GM19043 (cell line): ENCODE measurements at regions not wholly inside any gene's neighbourhood (a gene's known extent, or its start where the extent isn't known, plus 50 kb on each side); places are given as distances from the start of the nearest gene placed in this dataset.

Source experiments
- ATAC-seq: cut with Tn5 transposase; IDR thresholded peaks from one replicate; pipeline ENCODE4 v1.9.1; 2021; ENCODE audit warnings: low read depth; ENCODE audit not compliant: unreplicated experiment

DNA sequence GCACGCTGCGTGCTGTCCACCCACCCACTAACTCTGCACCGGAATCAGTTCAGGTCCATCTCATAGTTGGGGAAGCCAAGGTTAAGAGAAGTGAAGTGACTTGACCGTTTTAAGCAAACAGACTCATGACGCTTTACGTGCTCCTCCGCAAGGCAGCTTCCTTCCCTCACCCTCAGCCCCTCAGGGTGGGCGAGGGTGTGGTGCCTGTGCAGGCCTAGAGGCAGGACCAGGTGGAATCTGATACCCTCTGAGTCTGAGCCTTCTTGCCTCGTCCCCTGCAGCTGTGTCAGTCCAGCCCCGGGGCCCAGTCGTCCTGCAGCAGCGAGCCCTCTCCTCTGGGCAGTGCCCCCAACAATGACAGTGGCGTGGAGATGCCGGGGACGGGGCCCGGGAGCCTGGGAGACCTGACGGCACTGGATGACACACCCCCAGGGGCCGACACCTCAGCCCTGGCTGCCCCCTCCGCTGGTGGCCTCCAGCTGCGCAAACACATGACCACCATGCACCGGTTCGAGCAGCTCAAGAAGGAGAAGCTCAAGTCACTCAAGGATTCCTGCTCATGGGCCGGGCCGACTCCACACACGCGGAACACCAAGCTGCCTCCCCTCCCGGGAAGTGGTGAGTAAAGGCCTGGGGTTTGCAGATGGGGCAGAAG lies 250.5 kb downstream of the GLI2 start:
- no peak for ATAC-seq

DNA sequence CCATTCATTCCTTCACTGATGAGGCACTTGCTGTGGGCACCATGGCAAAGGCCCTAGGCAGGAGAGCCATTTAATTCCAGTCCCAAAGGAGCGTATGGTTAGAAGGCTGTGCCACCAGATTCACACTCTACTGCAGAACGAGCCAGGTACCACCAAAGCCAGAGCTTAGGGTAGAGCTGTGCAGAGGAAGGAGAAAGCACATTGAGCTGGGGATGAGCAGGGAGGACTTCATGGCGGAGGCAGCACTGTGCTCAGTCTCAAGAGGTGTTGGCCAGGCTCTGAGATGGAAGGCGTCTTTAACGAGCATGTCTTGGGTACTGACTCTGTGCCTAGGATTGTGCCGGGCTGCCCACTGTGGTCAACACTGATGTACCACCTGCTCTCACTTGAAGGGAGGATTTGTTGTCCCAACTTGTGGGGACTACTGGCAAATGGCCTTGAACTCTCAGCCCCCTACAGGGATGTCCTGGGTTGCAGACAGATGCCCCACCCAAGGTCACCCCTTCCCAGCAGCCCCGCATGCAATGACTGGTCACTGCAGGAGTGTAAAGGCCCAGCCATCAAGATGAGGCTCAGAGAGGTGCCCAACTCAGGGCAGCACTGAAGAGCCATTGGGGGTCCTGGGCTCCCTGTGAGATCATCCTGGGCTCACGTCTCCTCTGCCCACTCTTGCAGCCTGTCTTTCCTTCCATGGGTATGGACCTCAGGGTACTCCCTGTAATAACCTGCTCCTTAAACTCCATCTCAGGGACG lies 251.4 kb downstream of the GLI2 start:
- no peak for ATAC-seq

DNA sequence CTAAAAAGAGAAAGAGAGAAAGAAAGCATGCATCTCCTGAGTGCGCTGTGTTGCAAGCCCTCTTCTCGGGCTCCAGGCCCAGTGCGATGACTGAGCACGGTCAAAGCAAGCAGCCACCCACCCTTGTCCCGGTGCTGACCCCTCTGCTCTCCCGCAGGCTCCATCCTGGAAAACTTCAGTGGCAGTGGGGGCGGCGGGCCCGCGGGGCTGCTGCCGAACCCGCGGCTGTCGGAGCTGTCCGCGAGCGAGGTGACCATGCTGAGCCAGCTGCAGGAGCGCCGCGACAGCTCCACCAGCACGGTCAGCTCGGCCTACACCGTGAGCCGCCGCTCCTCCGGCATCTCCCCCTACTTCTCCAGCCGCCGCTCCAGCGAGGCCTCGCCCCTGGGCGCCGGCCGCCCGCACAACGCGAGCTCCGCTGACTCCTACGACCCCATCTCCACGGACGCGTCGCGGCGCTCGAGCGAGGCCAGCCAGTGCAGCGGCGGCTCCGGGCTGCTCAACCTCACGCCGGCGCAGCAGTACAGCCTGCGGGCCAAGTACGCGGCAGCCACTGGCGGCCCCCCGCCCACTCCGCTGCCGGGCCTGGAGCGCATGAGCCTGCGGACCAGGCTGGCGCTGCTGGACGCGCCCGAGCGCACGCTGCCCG lies 252.5 kb downstream of the GLI2 start:
- no peak for ATAC-seq

DNA sequence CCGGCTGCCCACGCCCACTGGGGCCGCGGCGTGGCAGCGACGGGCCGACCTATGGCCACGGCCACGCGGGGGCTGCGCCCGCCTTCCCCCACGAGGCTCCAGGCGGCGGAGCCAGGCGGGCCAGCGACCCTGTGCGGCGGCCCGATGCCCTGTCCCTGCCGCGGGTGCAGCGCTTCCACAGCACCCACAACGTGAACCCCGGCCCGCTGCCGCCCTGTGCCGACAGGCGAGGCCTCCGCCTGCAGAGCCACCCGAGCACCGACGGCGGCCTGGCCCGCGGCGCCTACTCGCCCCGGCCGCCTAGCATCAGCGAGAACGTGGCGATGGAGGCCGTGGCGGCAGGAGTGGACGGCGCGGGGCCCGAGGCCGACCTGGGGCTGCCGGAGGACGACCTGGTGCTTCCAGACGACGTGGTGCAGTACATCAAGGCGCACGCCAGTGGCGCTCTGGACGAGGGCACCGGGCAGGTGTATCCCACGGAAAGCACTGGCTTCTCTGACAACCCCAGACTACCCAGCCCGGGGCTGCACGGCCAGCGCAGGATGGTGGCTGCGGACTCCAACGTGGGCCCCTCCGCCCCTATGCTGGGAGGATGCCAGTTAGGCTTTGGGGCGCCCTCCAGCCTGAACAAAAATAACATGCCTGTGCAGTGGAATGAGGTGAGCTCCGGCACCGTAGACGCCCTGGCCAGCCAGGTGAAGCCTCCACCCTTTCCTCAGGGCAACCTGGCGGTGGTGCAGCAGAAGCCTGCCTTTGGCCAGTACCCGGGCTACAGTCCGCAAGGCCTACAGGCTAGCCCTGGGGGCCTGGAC lies 253.2 kb downstream of the GLI2 start:
- no peak for ATAC-seq

DNA sequence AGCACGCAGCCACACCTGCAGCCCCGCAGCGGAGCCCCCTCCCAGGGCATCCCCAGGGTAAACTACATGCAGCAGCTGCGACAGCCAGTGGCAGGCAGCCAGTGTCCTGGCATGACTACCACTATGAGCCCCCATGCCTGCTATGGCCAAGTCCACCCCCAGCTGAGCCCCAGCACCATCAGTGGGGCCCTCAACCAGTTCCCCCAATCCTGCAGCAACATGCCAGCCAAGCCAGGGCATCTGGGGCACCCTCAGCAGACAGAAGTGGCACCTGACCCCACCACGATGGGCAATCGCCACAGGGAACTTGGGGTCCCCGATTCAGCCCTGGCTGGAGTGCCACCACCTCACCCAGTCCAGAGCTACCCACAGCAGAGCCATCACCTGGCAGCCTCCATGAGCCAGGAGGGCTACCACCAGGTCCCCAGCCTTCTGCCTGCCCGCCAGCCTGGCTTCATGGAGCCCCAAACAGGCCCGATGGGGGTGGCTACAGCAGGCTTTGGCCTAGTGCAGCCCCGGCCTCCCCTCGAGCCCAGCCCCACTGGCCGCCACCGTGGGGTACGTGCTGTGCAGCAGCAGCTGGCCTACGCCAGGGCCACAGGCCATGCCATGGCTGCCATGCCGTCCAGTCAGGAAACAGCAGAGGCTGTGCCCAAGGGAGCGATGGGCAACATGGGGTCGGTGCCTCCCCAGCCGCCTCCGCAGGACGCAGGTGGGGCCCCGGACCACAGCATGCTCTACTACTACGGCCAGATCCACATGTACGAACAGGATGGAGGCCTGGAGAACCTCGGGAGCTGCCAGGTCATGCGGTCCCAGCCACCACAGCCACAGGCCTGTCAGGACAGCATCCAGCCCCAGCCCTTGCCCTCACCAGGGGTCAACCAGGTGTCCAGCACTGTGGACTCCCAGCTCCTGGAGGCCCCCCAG lies 254.1 kb downstream of the GLI2 start:
- no peak for ATAC-seq

DNA sequence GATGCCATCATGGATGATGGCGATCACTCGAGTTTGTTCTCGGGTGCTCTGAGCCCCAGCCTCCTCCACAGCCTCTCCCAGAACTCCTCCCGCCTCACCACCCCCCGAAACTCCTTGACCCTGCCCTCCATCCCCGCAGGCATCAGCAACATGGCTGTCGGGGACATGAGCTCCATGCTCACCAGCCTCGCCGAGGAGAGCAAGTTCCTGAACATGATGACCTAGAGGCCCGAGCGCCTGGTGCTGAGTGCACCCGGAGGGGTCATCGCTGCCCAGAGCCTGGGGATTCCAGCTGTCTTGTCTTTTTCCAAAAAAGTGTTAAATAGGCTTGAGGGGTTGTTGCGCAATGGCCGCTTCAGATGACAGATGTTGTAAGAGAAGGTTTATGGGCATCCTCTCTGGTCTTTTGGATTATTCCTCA lies 254.8 kb downstream of the GLI2 start:
- ATAC-seq: no peak

DNA sequence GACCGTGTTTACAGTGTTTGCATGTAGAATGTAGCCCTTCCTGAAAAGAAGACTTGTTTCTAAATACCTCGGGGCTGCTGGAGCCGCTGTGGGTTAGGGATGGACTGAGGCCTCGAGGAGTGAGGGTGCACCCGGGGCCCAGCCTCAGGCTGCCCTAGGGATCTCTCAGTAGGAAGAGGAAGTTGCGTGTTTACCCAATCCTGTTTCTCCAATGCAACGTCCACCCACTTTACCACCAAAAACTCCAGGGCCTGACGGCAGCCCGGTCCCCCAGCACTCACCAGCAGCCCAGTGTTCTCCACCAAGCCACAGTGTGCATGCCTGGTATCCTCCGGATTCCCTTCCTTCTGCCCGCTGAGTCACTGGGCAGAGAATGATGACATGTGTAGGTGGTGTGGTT lies 255.8 kb downstream of the GLI2 start:
- ATAC-seq: no peak

DNA sequence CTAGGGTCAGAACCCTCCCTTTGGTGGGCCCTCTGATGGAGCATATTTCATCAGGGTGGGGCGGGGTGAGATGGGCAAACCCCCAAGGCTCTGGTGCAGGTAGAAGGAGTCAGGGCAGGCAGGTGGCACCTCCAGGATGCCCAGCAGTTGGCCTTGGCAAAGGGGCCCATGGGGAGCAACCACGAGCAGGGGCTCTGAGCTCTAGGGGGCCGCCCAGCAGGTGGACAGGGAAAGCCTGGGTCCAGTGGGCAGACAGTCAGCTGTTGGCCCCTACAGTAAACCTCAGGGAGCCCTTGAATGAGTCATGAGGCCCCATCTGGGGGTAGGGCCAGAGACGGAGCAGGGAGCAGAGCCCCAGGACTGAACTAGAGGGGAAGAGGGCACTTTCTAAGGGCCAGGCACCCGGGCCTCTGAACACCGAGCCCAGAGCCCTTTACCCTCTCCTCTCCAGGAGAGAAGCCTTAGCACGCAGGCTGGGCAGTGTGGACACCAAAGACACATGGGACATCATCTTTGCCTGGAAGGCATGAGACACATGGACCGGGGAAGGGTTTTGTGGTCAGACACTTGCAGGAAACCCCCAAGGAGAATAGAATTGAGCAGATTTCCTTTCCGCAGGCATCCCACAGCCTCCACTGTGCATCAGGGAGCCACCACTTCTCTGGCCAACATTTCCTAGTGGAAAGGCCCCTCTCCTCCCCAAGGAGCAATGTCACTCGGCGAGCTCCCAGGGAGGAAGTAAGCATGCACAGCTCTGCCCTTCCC lies 257.3 kb downstream of the GLI2 start:
- no peak for ATAC-seq

DNA sequence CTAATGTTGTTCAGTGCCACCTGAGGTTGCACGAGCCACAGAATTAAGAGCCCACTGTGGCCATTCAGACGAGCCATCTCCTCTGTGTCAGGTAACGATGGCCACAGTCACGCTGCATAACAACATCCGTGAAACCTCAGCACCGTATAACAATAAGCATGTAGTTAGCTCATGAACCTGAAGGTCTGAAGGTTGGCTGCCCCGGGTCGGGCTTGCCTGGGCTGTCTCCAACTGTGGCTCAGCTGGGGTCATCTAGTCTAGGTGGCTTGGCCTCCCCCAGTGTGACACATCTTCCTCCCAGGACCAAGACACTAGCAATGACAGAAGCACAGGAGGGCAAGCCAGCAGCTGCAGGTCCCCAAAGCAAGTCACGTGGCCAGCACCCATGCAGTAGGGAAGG lies 258.0 kb downstream of the GLI2 start:
- ATAC-seq: no peak

DNA sequence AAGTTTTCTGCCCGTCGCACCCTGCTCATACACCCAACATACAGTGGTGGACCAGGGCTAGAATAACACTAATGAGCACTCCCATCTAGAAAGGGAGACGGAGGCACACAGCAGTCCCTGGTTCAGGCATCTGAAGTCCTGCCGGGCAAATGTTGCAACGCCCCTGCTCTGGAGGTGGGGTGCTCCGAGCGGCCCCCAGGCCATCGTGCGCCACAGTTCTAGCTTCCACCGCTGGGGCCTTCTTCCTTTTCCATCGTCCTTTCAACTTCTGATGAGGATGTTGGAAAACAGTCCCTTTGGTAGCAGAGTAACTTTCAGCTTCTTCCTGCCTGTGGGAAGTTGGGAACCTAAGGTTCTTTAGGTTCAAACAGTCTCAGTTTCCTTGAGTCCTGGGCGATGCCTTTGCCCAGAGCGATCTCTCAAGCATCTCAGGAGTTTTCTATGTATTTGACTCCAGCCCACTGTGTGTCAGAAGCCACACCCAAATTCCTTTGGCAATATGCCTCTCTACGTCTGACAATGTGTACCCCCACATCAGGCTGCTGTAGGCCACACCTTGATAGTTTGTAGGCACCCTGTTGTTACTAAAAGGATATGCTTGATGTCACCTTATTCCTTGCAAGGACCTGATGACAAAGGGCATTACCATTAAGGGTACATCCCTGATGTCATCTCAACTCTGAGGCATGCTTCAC lies 258.8 kb downstream of the GLI2 start:
- ATAC-seq: no peak

DNA sequence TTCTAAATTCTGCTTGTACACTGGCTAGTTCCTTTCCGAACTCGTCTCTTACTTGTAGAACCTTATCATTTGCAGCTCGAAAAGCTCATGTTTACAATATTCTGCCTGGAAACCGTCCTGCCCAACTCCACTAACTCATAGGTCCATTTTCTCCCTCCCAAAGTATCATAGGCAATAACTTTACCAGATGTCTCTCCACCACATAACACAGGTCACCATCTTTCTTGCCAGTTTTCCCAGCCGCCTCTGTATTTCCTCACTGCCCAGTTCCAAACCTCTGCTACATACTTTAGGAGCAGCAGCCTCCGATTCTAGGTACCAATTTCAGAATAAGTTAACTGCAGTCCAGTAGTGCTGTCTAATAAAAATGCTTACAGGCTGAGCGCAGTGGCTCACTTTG lies 259.5 kb downstream of the GLI2 start:
- no peak for ATAC-seq

DNA sequence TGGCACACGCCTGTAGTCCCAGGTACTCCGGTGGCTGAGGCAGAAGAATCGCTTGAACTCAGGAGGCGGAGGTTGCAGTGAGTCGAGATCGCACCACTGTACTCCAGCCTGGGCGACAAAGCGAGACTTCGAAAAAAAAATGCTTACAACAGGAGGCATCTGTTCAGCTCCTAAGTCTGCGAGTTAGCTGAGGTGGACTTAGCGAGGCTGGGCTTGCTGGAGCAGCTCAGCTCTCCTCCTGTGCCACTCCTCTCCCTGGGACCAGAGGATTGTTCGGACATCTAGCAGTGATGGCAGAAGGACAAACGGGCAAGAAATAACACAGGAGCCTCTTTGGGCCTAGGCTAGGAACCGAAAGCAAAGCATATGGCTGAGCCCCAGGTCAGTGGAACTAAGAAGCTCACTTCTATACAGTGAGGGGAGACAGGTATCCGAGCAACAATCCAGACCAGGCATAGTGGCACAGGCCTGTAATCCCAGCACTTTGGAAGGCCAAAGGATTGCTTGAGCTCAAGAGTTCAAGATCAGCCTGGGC lies 260.1 kb downstream of the GLI2 start:
- ATAC-seq: no peak

DNA sequence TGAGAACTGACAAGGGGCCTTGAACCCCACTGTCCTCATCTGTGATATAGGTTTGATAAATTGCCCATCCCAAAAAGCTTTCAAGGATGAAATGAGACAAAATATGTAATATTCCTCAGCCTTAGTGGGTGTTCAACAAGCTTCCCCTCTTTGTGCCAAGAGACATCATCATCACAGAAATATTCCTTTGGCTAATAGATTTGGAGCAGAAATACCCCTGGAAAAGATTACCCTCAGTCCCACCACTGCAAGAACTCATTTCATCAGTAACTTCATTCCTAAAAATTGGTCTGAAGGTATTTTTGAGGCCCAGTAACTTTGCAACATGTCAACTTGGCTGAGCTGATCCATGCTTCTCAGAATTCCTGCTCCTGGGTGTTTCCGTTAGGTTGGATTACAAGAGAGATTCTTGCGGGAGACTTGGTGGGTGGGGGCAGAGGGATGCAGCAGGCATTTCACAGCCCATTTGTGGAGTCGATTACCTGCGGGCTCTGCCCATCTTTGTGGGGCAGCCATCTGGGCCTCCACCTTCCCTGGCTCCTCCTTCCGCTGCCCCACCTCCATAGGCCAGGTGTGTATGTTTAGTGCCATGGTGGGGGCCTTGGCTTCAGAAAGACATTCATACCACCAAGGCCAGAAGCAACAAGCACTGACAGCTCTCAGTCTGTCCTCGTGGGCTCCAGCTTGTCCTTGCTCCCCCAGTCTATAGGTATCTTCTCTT lies 263.9 kb downstream of the GLI2 start:
- ATAC-seq: no peak

DNA sequence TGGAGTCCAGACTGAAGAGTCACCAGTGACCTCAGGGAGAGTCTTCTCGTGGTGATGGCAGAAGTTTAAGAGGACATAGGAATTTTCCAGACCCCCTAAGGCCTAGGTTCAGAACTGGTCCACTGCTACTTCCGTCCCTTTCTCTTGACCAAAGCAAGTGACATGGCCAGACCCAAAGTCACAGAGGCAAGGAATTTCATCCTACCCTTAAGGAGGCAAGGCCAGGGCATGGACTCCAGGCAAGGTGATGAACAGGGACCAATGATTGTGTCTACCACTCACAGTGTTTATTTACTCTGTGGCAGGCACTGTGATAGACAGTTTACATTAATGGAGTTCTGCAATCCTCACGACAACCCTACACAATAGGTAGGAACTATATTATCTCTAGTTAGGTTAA lies 265.1 kb downstream of the GLI2 start:
- ATAC-seq: no peak

DNA sequence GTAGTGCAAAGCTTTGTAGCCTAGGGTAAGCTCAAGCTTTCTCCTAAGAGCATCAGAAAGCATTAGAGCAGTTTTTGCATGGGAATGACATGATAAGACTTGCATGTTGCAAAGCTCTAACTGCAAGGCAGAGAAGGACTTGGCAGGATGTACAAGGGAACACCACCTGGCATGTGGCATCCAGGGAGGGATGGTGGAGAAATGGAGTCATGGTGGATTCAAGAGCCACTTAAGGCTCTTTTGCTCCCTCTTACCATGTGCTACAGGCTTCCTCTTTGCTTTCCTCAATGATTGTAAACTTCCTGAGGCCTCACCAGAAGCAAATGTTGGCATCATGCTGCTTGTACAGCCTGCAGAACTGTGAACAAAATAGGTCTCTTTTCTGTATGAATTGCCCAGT lies 266.0 kb downstream of the GLI2 start:
- no peak for ATAC-seq

DNA sequence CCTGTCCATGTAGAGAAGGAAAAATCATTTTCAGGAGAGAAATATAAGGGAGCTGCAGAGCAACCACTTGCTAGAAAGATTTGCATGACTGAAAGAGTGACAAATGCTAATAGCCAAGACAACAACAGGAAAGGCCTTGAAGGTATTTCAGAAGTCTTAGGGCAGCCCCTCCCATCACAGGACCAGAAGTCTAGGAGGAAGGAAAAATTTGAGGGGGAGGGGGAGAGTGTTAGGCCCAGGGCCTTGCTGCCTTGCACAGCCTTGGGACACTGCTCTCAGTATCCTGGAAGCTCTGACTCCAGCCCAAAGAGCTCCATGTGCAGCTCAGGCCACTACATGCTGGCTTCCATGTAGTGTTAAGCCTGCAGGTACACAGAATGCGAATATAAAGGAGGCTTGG lies 266.9 kb downstream of the GLI2 start:
- ATAC-seq: no peak

DNA sequence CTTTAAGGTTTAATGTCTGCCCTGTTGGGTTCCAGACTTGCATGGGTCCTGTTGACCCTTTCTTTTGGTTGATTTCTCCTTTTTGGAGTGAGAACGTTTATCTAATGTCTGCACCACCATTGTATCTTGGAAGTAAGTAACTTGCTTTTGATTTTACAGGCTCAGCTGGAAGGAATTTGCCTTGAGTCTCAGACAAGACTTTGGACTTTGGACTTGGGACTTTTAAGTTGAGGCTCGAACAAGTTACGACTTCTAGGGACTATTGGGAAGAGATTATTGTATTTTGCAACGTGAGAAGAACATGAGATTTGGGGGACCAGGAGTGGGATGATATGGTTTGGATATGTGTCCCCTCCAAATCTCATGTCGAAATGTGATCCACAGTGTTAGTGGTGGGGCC lies 267.7 kb downstream of the GLI2 start:
- ATAC-seq: no peak

DNA sequence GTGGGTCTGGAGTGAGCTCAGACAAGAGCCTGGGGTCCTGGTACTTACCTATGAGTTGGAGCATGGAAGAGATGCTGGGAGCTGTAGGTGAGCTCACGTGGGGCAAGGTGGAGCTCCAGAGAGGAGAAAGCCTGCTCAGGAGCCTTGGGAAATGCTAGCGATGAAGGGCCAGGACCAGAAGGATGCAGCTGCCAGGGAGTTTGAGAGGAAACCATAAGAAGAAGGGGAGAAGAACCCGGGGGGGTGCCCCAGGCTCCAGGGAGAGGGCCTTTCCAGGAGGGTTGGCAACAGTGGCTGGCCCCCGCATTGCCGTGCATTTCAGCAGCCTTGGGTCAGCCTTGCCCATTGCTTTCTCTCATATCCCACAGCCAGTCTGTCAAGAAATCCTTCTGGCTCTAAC lies 268.7 kb downstream of the GLI2 start:
- no peak for ATAC-seq
